HL-60 (cell line): ENCODE measurements at regions not wholly inside any gene's neighbourhood (a gene's known extent, or its start where the extent isn't known, plus 50 kb on each side); places are given as distances from the start of the nearest gene placed in this dataset.

Experiments
- DNase-seq, 2 experiments: peaks; one replicate each; pipeline ENCODE4 v3.0.0-alpha.2; 2010 to 2020; ENCODE audit warnings: low read depth in 1 of 2, low spot score in 1 of 2
- H3K27ac ChIP-seq: fragments of 250-450 bp; sonication (Bioruptor Pico); replicated peaks from 2 replicates; pipeline ENCODE4 v1.5.1; 2020; ENCODE audit warnings: mild to moderate bottlenecking, moderate library complexity
- H3K27me3 ChIP-seq: fragments of 250-450 bp; sonication (Bioruptor Pico); 2 replicates; pipeline ENCODE4 v1.5.1; 2021; ENCODE audit warnings: mild to moderate bottlenecking, moderate library complexity; ENCODE audit not compliant: insufficient read depth, poor library complexity, severe bottlenecking
- H3K4me3 ChIP-seq: replicated peaks from 2 replicates; pipeline ENCODE4 v1.5.1; 2011; ENCODE audit warnings: mild to moderate bottlenecking, control low read depth, low read length; ENCODE audit not compliant: insufficient read depth
- GABPA ChIP-seq: IDR thresholded peaks from 2 replicates; pipeline ENCODE4 v1.6.1; 2012; ENCODE audit warnings: low read depth
- POLR2AphosphoS5 ChIP-seq: IDR thresholded peaks from 2 replicates; pipeline ENCODE4 v1.6.1; 2012; ENCODE audit warnings: low read depth
- SPI1 ChIP-seq: IDR thresholded peaks from 2 replicates; pipeline ENCODE4 v1.6.1; 2012; ENCODE audit warnings: low read depth, mild to moderate bottlenecking, borderline replicate concordance
- TF ChIP-seq, protein P1 (sequence below): IDR thresholded peaks from 2 replicates; pipeline ENCODE4 v1.6.1; 2012; ENCODE audit warnings: low read depth; ENCODE audit not compliant: insufficient replicate concordance
- TF ChIP-seq, protein P2 (sequence below): IDR thresholded peaks from one replicate; pipeline ENCODE4 v1.5.1; 2011; ENCODE audit warnings: low read length, control low read depth, inconsistent platforms; ENCODE audit not compliant: insufficient read depth

DNA sequence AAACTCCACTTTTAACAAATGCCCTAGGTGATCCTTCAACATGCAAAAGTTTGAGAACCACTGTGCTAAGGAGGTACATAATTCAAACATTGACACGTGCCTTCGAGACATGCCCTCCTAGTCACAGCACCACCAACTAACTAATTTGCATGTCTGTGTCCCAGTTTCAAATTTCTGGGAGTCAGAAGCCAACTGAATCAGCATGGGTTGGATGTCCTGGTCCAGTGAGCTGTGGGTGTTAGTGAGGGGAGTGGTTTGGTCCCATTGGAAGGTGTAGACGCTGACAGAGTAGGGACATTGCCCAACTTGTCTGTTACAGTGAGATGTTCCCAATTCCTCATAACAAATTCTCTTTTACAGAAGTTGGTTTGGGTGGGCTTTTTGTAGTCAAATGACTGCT lies 67.3 kb upstream of the ADPGK start:
- TF ChIP-seq POLR2AphosphoS5, result no peak
- no peak for TF ChIP-seq GABPA
- no peak for TF ChIP-seq SPI1
- TF ChIP-seq, protein P1, sequence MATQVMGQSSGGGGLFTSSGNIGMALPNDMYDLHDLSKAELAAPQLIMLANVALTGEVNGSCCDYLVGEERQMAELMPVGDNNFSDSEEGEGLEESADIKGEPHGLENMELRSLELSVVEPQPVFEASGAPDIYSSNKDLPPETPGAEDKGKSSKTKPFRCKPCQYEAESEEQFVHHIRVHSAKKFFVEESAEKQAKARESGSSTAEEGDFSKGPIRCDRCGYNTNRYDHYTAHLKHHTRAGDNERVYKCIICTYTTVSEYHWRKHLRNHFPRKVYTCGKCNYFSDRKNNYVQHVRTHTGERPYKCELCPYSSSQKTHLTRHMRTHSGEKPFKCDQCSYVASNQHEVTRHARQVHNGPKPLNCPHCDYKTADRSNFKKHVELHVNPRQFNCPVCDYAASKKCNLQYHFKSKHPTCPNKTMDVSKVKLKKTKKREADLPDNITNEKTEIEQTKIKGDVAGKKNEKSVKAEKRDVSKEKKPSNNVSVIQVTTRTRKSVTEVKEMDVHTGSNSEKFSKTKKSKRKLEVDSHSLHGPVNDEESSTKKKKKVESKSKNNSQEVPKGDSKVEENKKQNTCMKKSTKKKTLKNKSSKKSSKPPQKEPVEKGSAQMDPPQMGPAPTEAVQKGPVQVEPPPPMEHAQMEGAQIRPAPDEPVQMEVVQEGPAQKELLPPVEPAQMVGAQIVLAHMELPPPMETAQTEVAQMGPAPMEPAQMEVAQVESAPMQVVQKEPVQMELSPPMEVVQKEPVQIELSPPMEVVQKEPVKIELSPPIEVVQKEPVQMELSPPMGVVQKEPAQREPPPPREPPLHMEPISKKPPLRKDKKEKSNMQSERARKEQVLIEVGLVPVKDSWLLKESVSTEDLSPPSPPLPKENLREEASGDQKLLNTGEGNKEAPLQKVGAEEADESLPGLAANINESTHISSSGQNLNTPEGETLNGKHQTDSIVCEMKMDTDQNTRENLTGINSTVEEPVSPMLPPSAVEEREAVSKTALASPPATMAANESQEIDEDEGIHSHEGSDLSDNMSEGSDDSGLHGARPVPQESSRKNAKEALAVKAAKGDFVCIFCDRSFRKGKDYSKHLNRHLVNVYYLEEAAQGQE, result no peak
- TF ChIP-seq, protein P2, sequence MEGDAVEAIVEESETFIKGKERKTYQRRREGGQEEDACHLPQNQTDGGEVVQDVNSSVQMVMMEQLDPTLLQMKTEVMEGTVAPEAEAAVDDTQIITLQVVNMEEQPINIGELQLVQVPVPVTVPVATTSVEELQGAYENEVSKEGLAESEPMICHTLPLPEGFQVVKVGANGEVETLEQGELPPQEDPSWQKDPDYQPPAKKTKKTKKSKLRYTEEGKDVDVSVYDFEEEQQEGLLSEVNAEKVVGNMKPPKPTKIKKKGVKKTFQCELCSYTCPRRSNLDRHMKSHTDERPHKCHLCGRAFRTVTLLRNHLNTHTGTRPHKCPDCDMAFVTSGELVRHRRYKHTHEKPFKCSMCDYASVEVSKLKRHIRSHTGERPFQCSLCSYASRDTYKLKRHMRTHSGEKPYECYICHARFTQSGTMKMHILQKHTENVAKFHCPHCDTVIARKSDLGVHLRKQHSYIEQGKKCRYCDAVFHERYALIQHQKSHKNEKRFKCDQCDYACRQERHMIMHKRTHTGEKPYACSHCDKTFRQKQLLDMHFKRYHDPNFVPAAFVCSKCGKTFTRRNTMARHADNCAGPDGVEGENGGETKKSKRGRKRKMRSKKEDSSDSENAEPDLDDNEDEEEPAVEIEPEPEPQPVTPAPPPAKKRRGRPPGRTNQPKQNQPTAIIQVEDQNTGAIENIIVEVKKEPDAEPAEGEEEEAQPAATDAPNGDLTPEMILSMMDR, result no peak
- DNase-seq, result no peak
- no peaks in the 10 kb centered on the region for H3K27me3 ChIP-seq
- no peak overlapping the region for H3K27ac ChIP-seq
- H3K4me3 ChIP-seq, result no peak overlapping the region

DNA sequence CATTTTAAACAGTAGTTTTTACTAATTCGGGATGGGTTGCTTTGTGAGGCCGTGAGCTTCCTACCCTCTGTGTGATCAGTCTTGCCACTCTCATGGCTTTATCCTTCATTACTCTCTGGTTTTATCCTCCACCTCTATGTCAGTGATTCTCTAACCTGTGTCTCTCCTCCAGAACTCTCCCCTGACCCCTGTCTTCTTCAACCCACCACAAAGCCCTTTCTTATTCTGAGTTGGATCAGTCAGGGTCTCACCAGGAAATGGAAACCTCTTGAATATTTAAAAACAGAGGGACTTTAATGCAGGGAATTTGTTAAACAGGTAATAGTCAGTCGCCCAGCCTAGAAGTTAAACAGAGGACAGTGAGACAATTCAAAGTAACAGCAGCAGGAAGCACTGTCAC lies 64.2 kb upstream of the ADPGK start:
- DNase-seq, result no peak
- H3K27me3 ChIP-seq, result no peaks in the 10 kb centered on the region
- H3K4me3 ChIP-seq, result no peak overlapping the region
- TF ChIP-seq, protein P1, result no peak
- TF ChIP-seq SPI1 (no peak), POLR2AphosphoS5 (no peak), GABPA (no peak)
- TF ChIP-seq, protein P2, result no peak
- H3K27ac ChIP-seq, result no peak overlapping the region

DNA sequence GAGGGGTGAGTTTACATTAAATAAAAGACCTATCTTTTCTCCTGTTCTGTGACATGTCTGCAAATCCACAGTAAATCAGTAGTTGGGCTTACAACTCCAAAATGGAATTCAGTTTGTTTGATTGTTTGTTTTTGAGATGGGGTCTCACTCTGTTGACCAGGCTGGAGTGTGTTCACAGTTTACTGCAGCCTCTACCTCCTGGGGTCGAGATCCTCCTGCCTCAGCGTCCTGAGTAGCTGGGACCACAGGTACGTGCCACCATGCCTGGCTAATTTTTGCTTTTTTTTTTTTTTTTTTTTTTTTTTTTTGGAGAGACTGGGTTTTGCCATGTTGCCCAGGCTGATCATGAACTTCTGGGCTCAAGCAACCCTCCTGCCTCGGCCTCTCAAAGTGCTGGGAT lies 63.5 kb upstream of the ADPGK start:
- TF ChIP-seq GABPA, result no peak
- TF ChIP-seq, protein P2, result no peak
- TF ChIP-seq, protein P1, result no peak
- TF ChIP-seq POLR2AphosphoS5, result no peak
- TF ChIP-seq SPI1, result no peak
- Histone ChIP-seq H3K27ac (no peak overlapping the region), H3K27me3 (no peaks in the 10 kb centered on the region), H3K4me3 (no peak overlapping the region)
- DNase-seq, result no peak
